ENCODE measurements at regions not wholly inside any gene's neighbourhood (a gene's known extent, or its start where the extent isn't known, plus 50 kb on each side); places are given as distances from the start of the nearest gene placed in this dataset.

DNA sequence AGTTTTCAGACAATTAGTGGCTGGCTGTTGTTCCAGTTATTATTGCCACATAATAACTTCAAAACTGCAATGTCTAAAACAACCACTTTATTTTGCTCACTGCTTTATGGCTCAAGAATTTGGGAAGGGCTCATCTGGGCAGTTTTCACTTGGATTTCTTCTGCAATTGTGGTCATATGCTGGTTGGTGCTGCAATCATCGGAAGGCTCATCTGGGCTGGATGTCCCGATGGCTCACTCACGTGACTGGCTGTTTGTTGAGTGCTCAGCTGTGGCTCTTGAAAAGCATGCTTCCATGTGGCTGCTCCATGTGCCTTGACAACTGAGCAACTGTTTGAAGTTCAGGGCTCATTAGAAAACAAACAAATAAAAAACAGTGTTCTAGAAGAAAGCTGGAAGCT lies 1032.5 kb downstream of the DTWD2 start:
- TF ChIP-seq ZNF274 (IDR thresholded peaks at IDR 0.05; ENCODE audit: low read depth, low read length) (no peak), YY1 (IDR thresholded peaks at IDR 0.05; ENCODE audit: insufficient read depth, insufficient read length) (no peak), SUZ12 (IDR thresholded peaks at IDR 0.05; ENCODE audit: extremely low read depth, insufficient read depth, insufficient read length) (no peak)

Measured in NT2/D1 (cell line).